MV-4-11 (cell line): ENCODE measurements at regions not wholly inside any gene's neighbourhood (a gene's known extent, or its start where the extent isn't known, plus 50 kb on each side); places are given as distances from the start of the nearest gene placed in this dataset.

Experiments
- DNase-seq: peaks from one replicate; lab custom pipeline; 2025; lab: John Stamatoyannopoulos, UW

- no peak for DNase-seq
These were observed 149.1 kb downstream of the BMP4 start for GRCh38 chr14:53807542-53807941.

GRCh38 chr14:53807108-53807507 is 149.5 kb downstream of the BMP4 start:
- DNase-seq, result no peak

- DNase-seq, result no peak
These were observed 159.9 kb downstream of the BMP4 start for GRCh38 chr14:53796734-53797133.

GRCh38 chr14:53793790-53794505 is 162.7 kb downstream of the BMP4 start:
- DNase-seq, result no peak

- DNase-seq, result no peak
These were observed 163.7 kb downstream of the BMP4 start for GRCh38 chr14:53792909-53793308.

- DNase-seq, result no peak
These were observed 165.7 kb downstream of the BMP4 start for GRCh38 chr14:53790731-53791500.

- no peak for DNase-seq
These were observed 168.1 kb downstream of the BMP4 start for GRCh38 chr14:53788566-53788965.

GRCh38 chr14:53786045-53786444 is 170.6 kb downstream of the BMP4 start:
- DNase-seq, result no peak

- no peak for DNase-seq
These were observed 171.9 kb downstream of the BMP4 start for GRCh38 chr14:53784688-53785087.

GRCh38 chr14:53783256-53783655 is 173.4 kb downstream of the BMP4 start:
- DNase-seq, result no peak

GRCh38 chr14:53780051-53780555 is 176.5 kb downstream of the BMP4 start:
- DNase-seq, result no peak

GRCh38 chr14:53779301-53779700 is 177.3 kb downstream of the BMP4 start:
- no peak for DNase-seq

GRCh38 chr14:53778263-53778662 is 178.4 kb downstream of the BMP4 start:
- no peak for DNase-seq

GRCh38 chr14:53772936-53773335 is 183.7 kb downstream of the BMP4 start:
- DNase-seq, result no peak

GRCh38 chr14:53767566-53767965 is 189.1 kb downstream of the BMP4 start:
- DNase-seq, result no peak

GRCh38 chr14:53766601-53767000 is 190.0 kb downstream of the BMP4 start:
- no peak for DNase-seq

- DNase-seq, result no peak
These were observed 190.5 kb downstream of the BMP4 start for GRCh38 chr14:53766106-53766505.

- DNase-seq, result no peak
These were observed 191.8 kb downstream of the BMP4 start for GRCh38 chr14:53764846-53765245.

GRCh38 chr14:53758141-53758540 is 198.5 kb downstream of the BMP4 start:
- DNase-seq, result no peak

GRCh38 chr14:53757732-53758131 is 198.9 kb downstream of the BMP4 start:
- DNase-seq, result no peak

- DNase-seq, result no peak
These were observed 205.0 kb downstream of the BMP4 start for GRCh38 chr14:53751650-53752049.

GRCh38 chr14:53748691-53749090 is 207.9 kb downstream of the BMP4 start:
- DNase-seq, result no peak

- DNase-seq, result no peak
These were observed 211.8 kb downstream of the BMP4 start for GRCh38 chr14:53744857-53745256.
